GM12878 (cell line): ENCODE measurements at regions not wholly inside any gene's neighbourhood (a gene's known extent, or its start where the extent isn't known, plus 50 kb on each side); places are given as distances from the start of the nearest gene placed in this dataset.
A peak's percentile ranks its signal among the peaks of the same experiment; 100 is the strongest.

Experiments used
- ATAC-seq: fragments of 200-7000 bp; cut with Tn5 transposase; 3 replicates; pipeline ENCODE4 v1.9.1; 2020; ENCODE audit warnings: mild to moderate bottlenecking, moderate library complexity
- BruUV-seq: library from RNA; stranded (reverse); fragments of 400-500 nt; replicated peaks from 2 replicates; lab custom pipeline; 2021; lab: Mats Ljungman, UMichigan
- CTCF ChIA-PET: fragments of 300-600 bp; sonication (Branson Sonifier 250); formaldehyde crosslinking; extraction: SDS; loops from one replicate; lab custom pipeline; 2021; ENCODE audit warnings: inconsistent platforms; lab: Yijun Ruan, JAX
- POLR2A ChIA-PET: fragments of 350-600 bp; formaldehyde crosslinking; extraction: SDS; loops from one replicate; lab custom pipeline; 2021; ENCODE audit warnings: inconsistent platforms; lab: Charles Lee
- RAD21 ChIA-PET: fragments of 300-600 bp; sonication (Branson Sonifier 250); formaldehyde crosslinking; loops from one replicate; lab custom pipeline; 2023; ENCODE audit warnings: antibody characterized with exemption; ENCODE audit not compliant: unreplicated experiment; lab: Charles Lee
- SMC1A ChIA-PET: fragments of 300-600 bp; sonication (Branson Sonifier 250); formaldehyde crosslinking; loops from one replicate; lab custom pipeline; 2023; ENCODE audit not compliant: unreplicated experiment, uncharacterized antibody; lab: Charles Lee
- DNase-seq: peaks from one replicate; pipeline ENCODE4 v3.0.0-alpha.2; 2011; ENCODE audit warnings: low read depth, low spot score
- FAIRE-seq: peaks from 3 replicates; lab custom pipeline; 2011; peaks lifted over from hg19 to GRCh38; lab: Jason Lieb, UNC
- H2AFZ ChIP-seq: 2 replicates; pipeline ENCODE4 v1.6.0; 2011; ENCODE audit warnings: low read depth, low read length, control low read depth; ENCODE audit not compliant: control insufficient read depth
- H3K27ac ChIP-seq: 2 replicates; pipeline ENCODE4 v1.5.1; 2011; ENCODE audit warnings: control low read depth; ENCODE audit not compliant: control insufficient read depth, insufficient read depth
- H3K27me3 ChIP-seq, 2 experiments: replicated peaks in 1 of 2; 2 replicates each; pipeline versions ENCODE4 v1.6.0 to v1.6.1; 2011; ENCODE audit warnings: low read length in 1 of 2; ENCODE audit not compliant: control insufficient read depth in 2 of 2, insufficient read depth in 2 of 2
- H3K36me3 ChIP-seq, 2 experiments: 2 replicates each; pipeline ENCODE4 v1.5.1; 2011; ENCODE audit warnings: low read length in 1 of 2; ENCODE audit not compliant: control insufficient read depth in 2 of 2, insufficient read depth in 2 of 2
- H3K4me1 ChIP-seq: 2 replicates; pipeline ENCODE4 v1.6.1; 2011; ENCODE audit warnings: mild to moderate bottlenecking, low read length, moderate library complexity, mixed read lengths; ENCODE audit not compliant: control insufficient read depth, insufficient read depth
- H3K4me2 ChIP-seq: 2 replicates; pipeline ENCODE4 v1.6.0; 2011; ENCODE audit warnings: control low read depth; ENCODE audit not compliant: control insufficient read depth, insufficient read depth
- H3K4me3 ChIP-seq: fragments of 200-600 bp; sonication (generic); 2 replicates; pipeline ENCODE4 v1.5.1; 2016
- H3K79me2 ChIP-seq: 2 replicates; pipeline ENCODE4 v1.6.0; 2011; ENCODE audit warnings: low read length; ENCODE audit not compliant: control insufficient read depth, insufficient read depth
- H3K9ac ChIP-seq: 2 replicates; pipeline ENCODE4 v1.8.0; 2011; ENCODE audit warnings: low read length, control low read depth, mixed read lengths; ENCODE audit not compliant: control insufficient read depth, insufficient read depth
- H3K9me3 ChIP-seq: replicated peaks from 3 replicates; pipeline ENCODE4 v1.5.1; 2011; ENCODE audit warnings: mild to moderate bottlenecking, low read length; ENCODE audit not compliant: control insufficient read depth, insufficient read depth
- H4K20me1 ChIP-seq: 2 replicates; pipeline ENCODE4 v1.6.0; 2011; ENCODE audit not compliant: control insufficient read depth, insufficient read depth
- CHD2 ChIP-seq: IDR thresholded peaks from 2 replicates; pipeline ENCODE4 v1.6.1; 2011; ENCODE audit warnings: low read depth, low read length, improper control_type of control experiment, borderline replicate concordance
- CREM ChIP-seq: IDR thresholded peaks from 2 replicates; pipeline ENCODE4 v1.6.1; 2014; ENCODE audit warnings: antibody characterized with exemption, low read depth
- E4F1 ChIP-seq: fragments of 450-650 bp; IDR thresholded peaks from 2 replicates; pipeline ENCODE4 v1.6.1; 2018; ENCODE audit warnings: borderline replicate concordance, mild to moderate bottlenecking; ENCODE audit not compliant: partially characterized antibody
- EED ChIP-seq: sonication (generic); IDR thresholded peaks from 2 replicates; pipeline ENCODE4 v1.6.1; 2016; ENCODE audit warnings: antibody characterized with exemption, low read depth
- ELK1 ChIP-seq: IDR thresholded peaks from 2 replicates; pipeline ENCODE4 v1.6.1; 2012; ENCODE audit warnings: low read depth, low read length, improper control_type of control experiment
- EZH2 ChIP-seq: IDR thresholded peaks from 2 replicates; pipeline ENCODE4 v1.6.1; 2012; ENCODE audit warnings: low read depth, mild to moderate bottlenecking, control low read depth, inconsistent platforms, low read length, borderline replicate concordance; ENCODE audit not compliant: control insufficient read depth
- FOXK2 ChIP-seq: fragments of 450-650 bp; IDR thresholded peaks from 2 replicates; pipeline ENCODE4 v1.6.1; 2017; ENCODE audit warnings: mild to moderate bottlenecking, moderate library complexity
- HDAC2 ChIP-seq: fragments of 200-600 bp; sonication (generic); IDR thresholded peaks from 2 replicates; pipeline ENCODE4 v1.6.1; 2017
- HDGF ChIP-seq: fragments of 450-650 bp; IDR thresholded peaks from 2 replicates; pipeline ENCODE4 v1.6.1; 2016; ENCODE audit warnings: antibody characterized with exemption
- IRF4 ChIP-seq: IDR thresholded peaks from 2 replicates; pipeline ENCODE4 v1.6.1; 2011; ENCODE audit warnings: low read depth, low read length
- JUNB ChIP-seq: IDR thresholded peaks from 2 replicates; pipeline ENCODE4 v1.6.1; 2016; ENCODE audit warnings: antibody characterized with exemption, mild to moderate bottlenecking
- MXI1 ChIP-seq: fragments of 150-350 bp; IDR thresholded peaks from 2 replicates; pipeline ENCODE4 v1.6.1; 2011; ENCODE audit warnings: low read depth, mild to moderate bottlenecking, inconsistent platforms, low read length, improper control_type of control experiment
- MYB ChIP-seq: fragments of 150-350 bp; IDR thresholded peaks from 2 replicates; pipeline ENCODE4 v1.6.1; 2014; ENCODE audit warnings: mild to moderate bottlenecking, low read depth, low read length, borderline replicate concordance
- NBN ChIP-seq: fragments of 450-650 bp; IDR thresholded peaks from 2 replicates; pipeline ENCODE4 v1.6.1; 2016
- NR2C2 ChIP-seq: IDR thresholded peaks from 2 replicates; pipeline ENCODE4 v1.6.1; 2011; ENCODE audit warnings: borderline replicate concordance, low read depth; ENCODE audit not compliant: control insufficient read depth, insufficient read length
- NR2F1 ChIP-seq: fragments of 450-650 bp; conservative IDR thresholded peaks from 2 replicates; pipeline ENCODE4 v1.6.1; 2017; ENCODE audit warnings: mild to moderate bottlenecking
- POU2F2 ChIP-seq: IDR thresholded peaks from 3 replicates; pipeline ENCODE4 v1.6.1; 2011; ENCODE audit warnings: low read depth, mild to moderate bottlenecking, low read length, borderline replicate concordance
- RAD21 ChIP-seq: IDR thresholded peaks from 2 replicates; pipeline ENCODE4 v1.6.1; 2011; ENCODE audit warnings: mild to moderate bottlenecking, low read depth, low read length, moderate library complexity; ENCODE audit not compliant: insufficient read depth
- SMAD5 ChIP-seq: IDR thresholded peaks from 2 replicates; pipeline ENCODE4 v1.6.1; 2016; ENCODE audit warnings: antibody characterized with exemption, low read depth
- SRF ChIP-seq, 2 experiments: IDR thresholded peaks; 2 replicates each; pipeline ENCODE4 v1.6.1; 2011; ENCODE audit warnings: low read depth in 2 of 2, low read length in 2 of 2, mild to moderate bottlenecking in 1 of 2, moderate library complexity in 1 of 2
- WGBS: methylation state at CpG from one replicate; pipeline ENCODE4 v1.1.6; 2016; ENCODE audit warnings: low lambda C conversion rate; ENCODE audit not compliant: insufficient replicate concordance, insufficient coverage; ENCODE audit errors: missing lambda C conversion rate; 5-methylcytosine and 5-hydroxymethylcytosine counted together
- in situ Hi-C: fragments of 300-500 bp; cut with MboI; formaldehyde crosslinking; loops from 9 replicates; pipeline ENCODE4 v1.14.3; 2018; ENCODE audit warnings: mixed read lengths
- intact Hi-C: fragments of 100-400 bp; cut with micrococcal nuclease; formaldehyde crosslinking; loops from one replicate; pipeline ENCODE4 v1.14.2; 2022; ENCODE audit not compliant: unreplicated experiment
- TF ChIP-seq, protein P1 (sequence below): IDR thresholded peaks from 2 replicates; pipeline ENCODE4 v1.6.1; 2011; ENCODE audit warnings: low read depth, mild to moderate bottlenecking, low read length, moderate library complexity, borderline replicate concordance; ENCODE audit errors: extremely low read depth
- TF ChIP-seq, protein P2 (sequence below): fragments of 450-650 bp; IDR thresholded peaks from 2 replicates; pipeline ENCODE4 v1.6.1; 2016; ENCODE audit warnings: mild to moderate bottlenecking

GRCh38 chr3:140863580-140864009 is 78.0 kb upstream of the SLC25A36 start (continued):
- no peak for TF ChIP-seq FOXK2
- no peak for TF ChIP-seq MYB
- no peak for TF ChIP-seq NR2F1
- peak; percentile 86 for TF ChIP-seq RAD21
- TF ChIP-seq SRF (IDR thresholded peaks at IDR 0.05; ENCODE audit: low read depth in 2 of 2, low read length in 2 of 2), result no peak
- TF ChIP-seq NBN, result 0 out of 2 replicates have a peak, but pooled peaks have one; percentile 24
- no peak for TF ChIP-seq CREM
- no peak for TF ChIP-seq MXI1
- TF ChIP-seq EZH2, result no peak
- no peak for TF ChIP-seq ELK1
- no peak for TF ChIP-seq JUNB
- TF ChIP-seq HDAC2, result no peak

DNA sequence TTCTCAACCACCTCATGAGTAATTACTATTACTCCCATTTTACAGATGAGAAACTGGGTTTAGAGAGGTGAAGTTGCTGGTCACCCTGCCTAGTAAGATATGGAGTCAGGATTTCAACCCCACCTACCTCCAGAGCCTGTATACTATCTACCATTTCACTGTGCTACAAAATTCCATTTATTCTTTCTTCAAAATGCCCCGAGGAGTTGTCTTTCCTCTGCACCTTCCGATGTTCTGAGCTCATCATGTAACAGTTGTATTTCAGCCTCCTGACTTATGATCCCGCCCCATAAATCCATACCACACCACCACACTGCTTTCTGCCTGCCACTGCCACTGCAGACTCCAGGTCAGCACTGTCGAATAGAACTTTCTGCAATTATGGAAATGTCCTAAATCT is 71.3 kb upstream of the SLC25A36 start:
- Histone ChIP-seq H3K79me2 (no peaks in the 10 kb centered on the region), H3K9ac (no peak overlapping the region), H3K4me3 (no peak overlapping the region), H2AFZ (no peak overlapping the region), H3K36me3 (no peaks in the 10 kb centered on the region), H4K20me1 (no peaks in the 10 kb centered on the region; the same call in 1 of the 2 replicates), H3K27me3 (no peaks in the 10 kb centered on the region), H3K27ac (no peak overlapping the region), H3K9me3 (no peaks in the 10 kb centered on the region; the same call in 2 of the 3 replicates), H3K4me1 (no peaks in the 10 kb centered on the region), H3K4me2 (no peak overlapping the region)
- ATAC-seq (no peak), DNase-seq (no peak), FAIRE-seq (no peak)
- ChIA-PET POLR2A (no interaction called here), CTCF (no interaction called here), RAD21 (no interaction called here), SMC1A (interaction anchor here (0.6 kb wide), 1 partner anchor 716 kb away, joined by 3 read pairs; no protein-coding TSS in a partner anchor)
- 21% methylated on average over 4 of the region's 4 CpGs for WGBS
- BruUV-seq, result no TSS peak
- in situ Hi-C loops, result loop anchor here (25.0 kb wide), 3 partner anchors 733 to 1433 kb away; partner anchors contain the start of gene CLSTN2
- intact Hi-C loops, result no loop called here
- TF ChIP-seq IRF4 (no peak), SMAD5 (no peak), EED (no peak), NR2C2 (no peak), CHD2 (no peak), E4F1 (no peak), HDGF (no peak), POU2F2 (no peak)
- TF ChIP-seq, protein P1, sequence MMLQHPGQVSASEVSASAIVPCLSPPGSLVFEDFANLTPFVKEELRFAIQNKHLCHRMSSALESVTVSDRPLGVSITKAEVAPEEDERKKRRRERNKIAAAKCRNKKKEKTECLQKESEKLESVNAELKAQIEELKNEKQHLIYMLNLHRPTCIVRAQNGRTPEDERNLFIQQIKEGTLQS, result no peak
- TF ChIP-seq, protein P2, sequence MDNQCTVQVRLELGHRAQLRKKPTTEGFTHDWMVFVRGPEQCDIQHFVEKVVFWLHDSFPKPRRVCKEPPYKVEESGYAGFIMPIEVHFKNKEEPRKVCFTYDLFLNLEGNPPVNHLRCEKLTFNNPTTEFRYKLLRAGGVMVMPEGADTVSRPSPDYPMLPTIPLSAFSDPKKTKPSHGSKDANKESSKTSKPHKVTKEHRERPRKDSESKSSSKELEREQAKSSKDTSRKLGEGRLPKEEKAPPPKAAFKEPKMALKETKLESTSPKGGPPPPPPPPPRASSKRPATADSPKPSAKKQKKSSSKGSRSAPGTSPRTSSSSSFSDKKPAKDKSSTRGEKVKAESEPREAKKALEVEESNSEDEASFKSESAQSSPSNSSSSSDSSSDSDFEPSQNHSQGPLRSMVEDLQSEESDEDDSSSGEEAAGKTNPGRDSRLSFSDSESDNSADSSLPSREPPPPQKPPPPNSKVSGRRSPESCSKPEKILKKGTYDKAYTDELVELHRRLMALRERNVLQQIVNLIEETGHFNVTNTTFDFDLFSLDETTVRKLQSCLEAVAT, result no peak
